ENCODE measurements at regions not wholly inside any gene's neighbourhood (a gene's known extent, or its start where the extent isn't known, plus 50 kb on each side); places are given as distances from the start of the nearest gene placed in this dataset.

DNA sequence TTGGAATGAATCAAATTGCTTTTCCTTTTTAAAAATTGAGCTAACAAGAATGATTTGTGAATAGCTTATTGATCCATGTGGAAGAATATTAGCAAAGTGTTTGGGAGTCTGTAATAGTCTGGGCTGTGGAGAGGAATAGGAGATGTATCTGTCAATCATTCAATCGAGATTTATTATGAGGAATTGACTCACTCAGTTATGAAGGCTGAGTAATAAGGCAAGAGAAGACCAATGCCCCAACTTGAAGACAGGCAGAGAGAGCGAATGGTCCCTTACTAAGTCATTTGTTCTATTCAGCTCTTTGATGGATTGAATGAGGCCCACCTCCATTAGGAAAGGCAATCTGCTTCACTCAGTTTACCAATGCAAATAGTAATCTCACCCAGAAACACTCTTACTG, 403.0 kb downstream of the CD83 start:
- ATAC-seq, result no peak
- Mint-ChIP-seq H3K27ac (no peak overlapping the region), H3K9me3 (peaks cover 15% of the 10 kb centered on the region), H3K27me3 (ENCODE audit: low read depth) (no peaks in the 10 kb centered on the region), H3K4me3 (no peak overlapping the region), H3K4me1 (peaks cover 5% of the 10 kb centered on the region), H3K36me3 (peaks cover 7% of the 10 kb centered on the region)
- DNase-seq (ENCODE audit: low spot score), result no peak
- POLR2A ChIA-PET, result no interaction called here
- TF ChIP-seq HMGA2 (CRISPR knock-in tag; IDR thresholded peaks at IDR 0.05), result no peak
- TF ChIP-seq MLX (CRISPR knock-in tag; IDR thresholded peaks at IDR 0.05), result no peak
- TF ChIP-seq ZNF416 (CRISPR knock-in tag; IDR thresholded peaks at IDR 0.05), result no peak
- TF ChIP-seq PRRX2 (CRISPR knock-in tag; IDR thresholded peaks at IDR 0.05), result no peak
- CTCF ChIA-PET, result no interaction called here

DNA sequence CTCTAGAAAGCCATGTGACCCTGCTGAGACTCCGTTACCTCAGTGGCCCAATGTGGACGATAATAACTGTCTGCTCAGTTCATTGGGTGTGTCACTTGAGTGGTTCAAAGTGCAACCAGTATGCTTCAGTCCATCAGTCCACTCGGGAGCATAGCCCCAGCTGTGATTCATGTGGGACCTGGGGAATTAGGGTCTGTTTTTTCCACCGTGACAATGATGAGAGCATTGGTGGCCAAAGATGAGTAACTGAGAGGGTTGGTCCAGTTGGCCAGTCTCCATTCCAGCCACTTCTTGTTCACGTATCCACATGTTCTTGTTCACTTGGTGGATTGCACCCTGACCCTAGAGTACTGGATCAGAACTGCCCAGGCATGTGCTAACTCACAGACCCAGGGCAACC, 403.6 kb downstream of the CD83 start:
- ChIA-PET CTCF (no interaction called here), POLR2A (no interaction called here)
- no peak for DNase-seq (ENCODE audit: low spot score)
- Mint-ChIP-seq H3K27ac (no peak overlapping the region), H3K4me1 (peaks cover 5% of the 10 kb centered on the region), H3K4me3 (no peak overlapping the region), H3K27me3 (ENCODE audit: low read depth) (no peaks in the 10 kb centered on the region), H3K36me3 (peaks cover 7% of the 10 kb centered on the region), H3K9me3 (peaks cover 15% of the 10 kb centered on the region)
- TF ChIP-seq GRHL2 (CRISPR knock-in tag; IDR thresholded peaks at IDR 0.05; ENCODE audit: insufficient replicate concordance, severe bottlenecking) (no peak), ZNF121 (CRISPR knock-in tag; IDR thresholded peaks at IDR 0.05) (no peak), ZNF232 (CRISPR knock-in tag; IDR thresholded peaks at IDR 0.05) (no peak), ZNF317 (CRISPR knock-in tag; IDR thresholded peaks at IDR 0.05; ENCODE audit: borderline replicate concordance, low read depth) (no peak), ARID4B (CRISPR knock-in tag; IDR thresholded peaks at IDR 0.05; ENCODE audit: borderline replicate concordance) (no peak), JAZF1 (CRISPR knock-in tag; IDR thresholded peaks at IDR 0.05) (no peak), ESRRA (CRISPR knock-in tag; IDR thresholded peaks at IDR 0.05; ENCODE audit: borderline replicate concordance) (no peak), NFYB (CRISPR knock-in tag; conservative IDR thresholded peaks at IDR 0.05; ENCODE audit: low read depth) (no peak), USF2 (CRISPR knock-in tag; IDR thresholded peaks at IDR 0.05) (no peak), JUN (CRISPR knock-in tag; IDR thresholded peaks at IDR 0.05) (no peak), NR1H2 (CRISPR knock-in tag; IDR thresholded peaks at IDR 0.05) (no peak)
- TF ChIP-seq, protein P1, sequence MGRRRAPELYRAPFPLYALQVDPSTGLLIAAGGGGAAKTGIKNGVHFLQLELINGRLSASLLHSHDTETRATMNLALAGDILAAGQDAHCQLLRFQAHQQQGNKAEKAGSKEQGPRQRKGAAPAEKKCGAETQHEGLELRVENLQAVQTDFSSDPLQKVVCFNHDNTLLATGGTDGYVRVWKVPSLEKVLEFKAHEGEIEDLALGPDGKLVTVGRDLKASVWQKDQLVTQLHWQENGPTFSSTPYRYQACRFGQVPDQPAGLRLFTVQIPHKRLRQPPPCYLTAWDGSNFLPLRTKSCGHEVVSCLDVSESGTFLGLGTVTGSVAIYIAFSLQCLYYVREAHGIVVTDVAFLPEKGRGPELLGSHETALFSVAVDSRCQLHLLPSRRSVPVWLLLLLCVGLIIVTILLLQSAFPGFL (CRISPR knock-in tag; IDR thresholded peaks at IDR 0.05; ENCODE audit: borderline replicate concordance), result no peak
- TF ChIP-seq, protein P2, sequence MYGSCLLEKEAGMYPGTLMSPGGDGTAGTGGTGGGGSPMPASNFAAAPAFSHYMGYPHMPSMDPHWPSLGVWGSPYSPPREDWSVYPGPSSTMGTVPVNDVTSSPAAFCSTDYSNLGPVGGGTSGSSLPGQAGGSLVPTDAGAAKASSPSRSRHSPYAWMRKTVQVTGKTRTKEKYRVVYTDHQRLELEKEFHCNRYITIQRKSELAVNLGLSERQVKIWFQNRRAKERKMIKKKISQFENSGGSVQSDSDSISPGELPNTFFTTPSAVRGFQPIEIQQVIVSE (CRISPR knock-in tag; IDR thresholded peaks at IDR 0.05; ENCODE audit: borderline replicate concordance), result no peak
- no peak for ATAC-seq
